Fibroblast of skin of abdomen (primary cell): ENCODE measurements at regions not wholly inside any gene's neighbourhood (a gene's known extent, or its start where the extent isn't known, plus 50 kb on each side); places are given as distances from the start of the nearest gene placed in this dataset.
"Not testable (repeated sequence)": the region's sequence is repeated elsewhere in the genome, so short reads cannot be mapped to it uniquely, and the experiment has no call there.

Experiments
- DNase-seq: peaks from one replicate; pipeline ENCODE4 v3.0.0-alpha.2; 2013

- no peak for DNase-seq
These were observed 129.6 kb downstream of the VPREB1 start for GRCh38 chr22:22374163-22374562.

- DNase-seq, result no peak
These were observed 130.0 kb downstream of the VPREB1 start for GRCh38 chr22:22374579-22374978.

GRCh38 chr22:22375576-22376351 lies 131.2 kb downstream of the VPREB1 start:
- DNase-seq, result no peak

GRCh38 chr22:22376352-22376706 lies 131.7 kb downstream of the VPREB1 start:
- DNase-seq, result no peak

- not testable (repeated sequence) for DNase-seq
These were observed 131.7 kb downstream of the ZNF280B start for GRCh38 chr22:22376884-22377283.

- no peak for DNase-seq
These were observed 131.2 kb downstream of the ZNF280B start for GRCh38 chr22:22377335-22377734.

GRCh38 chr22:22378446-22379415 lies 129.8 kb downstream of the ZNF280B start:
- no peak for DNase-seq

- no peak for DNase-seq
These were observed 128.2 kb downstream of the ZNF280B start for GRCh38 chr22:22380098-22381030.

- not testable (repeated sequence) for DNase-seq
These were observed 127.2 kb downstream of the ZNF280B start for GRCh38 chr22:22381292-22381691.

GRCh38 chr22:22384267-22384666 lies 124.3 kb downstream of the ZNF280B start:
- no peak for DNase-seq

GRCh38 chr22:22384668-22385244 lies 123.8 kb downstream of the ZNF280B start:
- no peak for DNase-seq

- DNase-seq, result no peak
These were observed 121.7 kb downstream of the ZNF280B start for GRCh38 chr22:22386602-22387385.

- DNase-seq, result no peak
These were observed 121.2 kb downstream of the ZNF280B start for GRCh38 chr22:22387386-22387736.

- no peak for DNase-seq
These were observed 120.5 kb downstream of the ZNF280B start for GRCh38 chr22:22388090-22388489.

- no peak for DNase-seq
These were observed 120.0 kb downstream of the ZNF280B start for GRCh38 chr22:22388494-22388893.

- DNase-seq, result no peak
These were observed 119.1 kb downstream of the ZNF280B start for GRCh38 chr22:22389467-22389866.

GRCh38 chr22:22390989-22391388 lies 117.6 kb downstream of the ZNF280B start:
- DNase-seq, result no peak

GRCh38 chr22:22391543-22391942 lies 117.0 kb downstream of the ZNF280B start:
- no peak for DNase-seq

- no peak for DNase-seq
These were observed 116.4 kb downstream of the ZNF280B start for GRCh38 chr22:22392131-22392530.

- no peak for DNase-seq
These were observed 114.0 kb downstream of the ZNF280B start for GRCh38 chr22:22394591-22394990.

GRCh38 chr22:22395245-22395644 lies 113.3 kb downstream of the ZNF280B start:
- no peak for DNase-seq
